HG03060 (cell line): ENCODE measurements at regions not wholly inside any gene's neighbourhood (a gene's known extent, or its start where the extent isn't known, plus 50 kb on each side); places are given as distances from the start of the nearest gene placed in this dataset.

Experiments used
- ATAC-seq: cut with Tn5 transposase; IDR thresholded peaks from one replicate; pipeline ENCODE4 v1.9.1; 2021; ENCODE audit warnings: low read depth, moderate number of reproducible peaks; ENCODE audit not compliant: unreplicated experiment

DNA sequence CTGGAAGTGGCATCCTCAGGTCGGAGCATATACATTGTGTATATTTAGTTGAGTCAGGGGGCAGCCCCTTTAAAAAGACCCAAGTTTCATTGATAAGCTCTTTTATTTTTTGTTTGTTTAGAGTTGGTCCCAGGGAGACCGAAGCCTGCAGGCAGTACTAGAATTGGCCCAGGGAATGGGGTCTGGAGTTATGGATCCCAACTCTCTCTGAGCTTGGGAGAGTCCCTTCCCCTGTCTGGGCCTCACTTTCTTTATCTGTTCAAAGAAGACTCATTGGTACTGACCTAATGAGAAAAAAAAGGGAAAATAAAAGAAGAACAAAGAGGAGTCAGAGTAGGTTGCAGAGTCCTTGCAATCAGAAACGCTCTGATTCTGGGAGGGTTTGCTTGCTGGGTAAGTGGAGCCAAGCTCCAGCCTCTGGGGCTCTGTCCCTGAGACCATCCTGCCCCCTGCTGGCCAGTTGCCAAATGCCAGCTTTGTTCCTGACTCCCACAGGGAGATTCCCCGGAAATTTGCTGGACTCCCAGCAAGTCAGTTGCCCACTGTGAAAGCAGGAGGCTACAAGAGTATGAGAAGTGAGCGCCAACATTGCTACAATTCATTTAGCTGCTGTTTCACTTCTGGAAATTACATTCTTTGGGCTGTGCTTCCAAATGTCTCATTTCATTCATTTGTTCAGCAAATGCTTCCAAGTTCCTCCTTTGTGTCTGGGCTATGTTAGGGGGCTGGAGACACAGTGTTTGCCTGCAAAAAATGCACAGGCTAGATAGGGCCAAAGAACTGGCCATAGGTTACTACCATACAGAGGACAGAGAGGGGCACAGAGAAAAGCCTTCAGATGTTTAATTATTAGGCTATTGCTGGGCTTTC lies 156.2 kb downstream of the MELK start:
- ATAC-seq = no peak

GRCh38 chr9:36729906-36730305 lies 157.2 kb downstream of the MELK start:
- ATAC-seq = no peak

GRCh38 chr9:36730414-36730813 lies 157.7 kb downstream of the MELK start:
- no peak for ATAC-seq

DNA sequence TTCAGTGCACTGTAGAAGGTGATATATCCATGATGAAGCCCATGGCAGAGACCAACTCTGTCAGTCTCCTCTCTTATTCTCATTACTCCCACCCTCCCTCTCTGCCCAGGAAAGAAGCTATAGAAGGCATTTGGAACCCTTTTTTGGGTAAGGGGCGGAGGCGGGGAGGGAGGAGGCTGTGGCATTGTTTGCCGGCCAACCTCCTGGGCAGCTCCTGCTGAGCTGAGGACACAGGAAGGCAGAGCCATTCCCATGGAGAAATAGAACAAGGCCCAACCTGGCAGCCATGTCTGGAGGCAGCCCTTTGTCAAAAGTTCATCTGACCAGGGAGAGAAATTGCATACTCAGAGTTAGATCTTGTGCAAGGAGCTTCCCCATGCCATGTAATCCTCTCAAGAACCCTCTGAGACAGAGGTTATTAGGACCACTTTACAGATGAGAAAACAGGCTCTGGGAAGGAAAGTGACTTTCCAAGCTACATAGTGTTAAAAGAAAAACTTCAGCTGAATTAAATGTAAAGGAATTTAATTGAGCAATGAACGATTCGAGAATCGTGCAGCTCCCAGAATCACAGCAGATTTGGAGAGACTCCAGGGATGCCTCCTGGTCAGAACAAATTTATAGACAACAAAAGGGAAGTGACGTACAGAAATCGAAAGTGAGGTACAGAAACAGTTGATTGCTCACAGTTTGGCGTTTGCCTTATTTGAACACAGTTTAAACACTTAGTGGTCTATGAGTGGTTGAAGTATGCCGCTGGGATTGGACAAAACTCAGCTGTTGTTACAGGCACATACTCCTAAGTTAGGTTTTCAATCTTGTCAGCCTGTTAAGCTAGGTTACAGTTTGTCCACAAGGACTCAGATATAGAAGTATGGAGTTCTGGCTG lies 158.6 kb downstream of the MELK start:
- ATAC-seq = no peak

DNA sequence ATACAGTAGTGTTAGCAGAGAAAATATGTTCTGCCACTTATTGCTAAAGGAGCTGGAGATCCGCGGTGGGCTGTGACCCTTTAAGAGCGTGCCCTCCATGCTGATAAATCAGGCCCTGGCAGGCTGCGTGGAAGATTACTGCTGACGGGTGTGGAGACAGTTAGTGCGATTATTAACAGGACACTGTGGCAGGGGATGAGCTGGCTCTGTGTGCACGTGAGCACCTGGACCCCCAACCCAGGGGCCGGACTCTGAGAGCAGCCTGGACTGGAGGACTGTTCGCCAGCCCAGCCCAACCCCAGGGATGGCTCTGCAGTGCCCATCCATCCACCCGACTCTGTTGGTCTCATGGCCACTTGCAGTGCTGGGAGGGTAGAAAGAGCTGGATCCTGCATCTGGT lies 162.0 kb downstream of the MELK start:
- no peak for ATAC-seq

- ATAC-seq = no peak
Observed at GRCh38 chr9:36736648-36737047, 164.0 kb downstream of the MELK start.

DNA sequence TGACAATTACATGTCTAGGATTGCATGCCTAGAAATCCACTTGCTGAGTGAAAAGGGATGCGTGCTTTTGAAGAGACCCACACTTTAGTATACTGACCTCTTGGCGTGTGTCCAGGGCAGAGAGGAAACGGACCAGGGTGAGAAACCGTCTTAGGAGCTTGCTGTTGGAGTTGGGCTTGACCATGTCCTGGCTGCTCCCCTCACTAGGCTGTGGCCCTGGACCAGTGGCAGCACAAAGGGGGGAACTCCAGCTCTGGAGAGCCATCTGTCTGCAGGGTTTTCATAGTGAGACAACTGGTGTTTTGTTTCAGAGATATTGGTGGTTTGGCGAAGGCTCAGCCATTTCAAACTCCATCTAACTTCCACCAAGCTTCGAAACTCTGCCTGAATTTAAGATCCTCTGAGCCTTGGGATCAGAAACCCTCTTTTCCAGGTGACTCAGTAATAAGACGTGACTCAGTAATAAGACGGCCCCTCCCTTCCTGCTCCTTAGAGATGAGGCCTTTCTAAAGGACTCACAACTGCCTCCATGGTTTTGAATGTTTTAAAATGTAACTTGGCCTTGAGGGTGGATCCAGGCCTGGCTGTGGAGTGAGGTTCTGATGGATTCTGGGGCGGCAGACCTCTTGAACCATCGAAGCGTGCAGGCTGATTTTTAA lies 165.8 kb downstream of the MELK start:
- no peak for ATAC-seq

DNA sequence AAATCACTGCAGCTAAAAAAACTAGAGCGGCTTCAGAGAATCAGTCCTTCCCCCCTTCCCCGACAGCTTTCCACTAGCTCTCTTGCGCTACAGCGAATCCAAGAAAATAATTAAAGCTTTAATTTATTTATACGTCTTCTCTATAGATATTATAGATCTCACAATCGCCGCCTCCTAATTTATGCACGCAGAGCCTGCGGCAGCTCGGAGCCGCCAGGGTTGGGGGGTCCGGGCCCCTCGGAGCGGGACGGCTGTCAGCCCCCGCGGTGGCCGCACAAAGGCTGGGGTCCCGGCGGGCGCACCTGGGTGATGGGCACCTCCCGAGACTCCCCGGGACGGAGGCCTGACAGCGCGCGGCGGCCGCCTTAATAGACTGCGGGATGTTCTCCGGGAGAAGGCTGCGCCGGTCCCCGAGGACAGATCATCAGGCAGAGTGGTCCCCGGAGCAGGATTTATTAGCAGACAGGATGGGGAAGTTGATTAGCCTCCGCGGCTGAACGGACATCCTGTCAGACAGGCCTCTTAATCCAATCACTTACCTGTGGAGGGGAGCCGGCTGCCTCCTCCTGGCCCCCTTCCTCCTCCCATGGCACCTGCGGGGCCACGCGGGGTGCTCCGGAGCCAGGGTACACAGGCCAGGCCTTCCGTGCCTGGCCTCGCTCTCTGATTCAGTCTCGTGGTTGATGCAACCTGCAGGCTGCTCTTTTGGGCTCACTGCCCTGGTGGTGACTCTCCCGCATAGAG lies 166.8 kb downstream of the MELK start:
- ATAC-seq = no peak

DNA sequence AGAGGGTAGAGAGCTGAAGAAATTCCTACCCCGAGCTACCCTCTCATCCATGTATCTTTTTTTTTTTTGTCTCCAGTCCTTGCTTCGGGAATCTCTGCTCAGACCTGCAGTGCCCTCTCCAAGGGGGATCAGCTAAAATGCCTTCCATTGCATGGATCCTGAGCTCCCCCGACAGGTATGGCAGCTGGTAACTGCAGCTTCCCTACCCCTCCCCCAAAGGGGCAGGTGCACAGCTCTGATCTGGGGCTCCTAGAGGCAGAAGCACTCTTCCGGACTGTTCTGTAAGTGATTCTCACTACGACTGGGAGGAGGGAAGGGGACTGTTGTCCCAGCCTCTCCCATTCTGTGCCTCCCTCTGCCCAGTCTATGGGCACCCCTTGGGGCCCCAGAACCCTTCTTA lies 169.6 kb downstream of the MELK start:
- no peak for ATAC-seq

- ATAC-seq = no peak
Observed at GRCh38 chr9:36744678-36745077, 172.0 kb downstream of the MELK start.

DNA sequence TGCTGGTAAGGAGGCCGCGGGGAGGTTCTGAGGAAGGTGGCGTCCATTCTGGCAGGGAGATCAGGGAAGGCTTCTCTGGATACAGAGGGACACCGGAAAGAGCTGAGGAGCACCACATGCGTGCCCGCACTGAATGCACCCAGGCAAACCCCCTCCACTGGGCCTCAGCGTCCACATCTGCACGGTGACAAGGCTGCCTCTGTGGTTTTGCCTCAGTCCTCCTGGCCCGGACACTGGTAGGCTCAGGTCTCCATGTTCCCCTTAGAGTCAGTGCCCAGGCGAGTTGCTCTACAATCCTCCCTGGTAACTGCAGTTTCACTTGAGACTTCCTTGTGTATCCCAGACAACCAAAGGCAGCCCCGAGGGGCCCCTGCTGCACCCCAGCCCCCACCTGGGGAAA lies 173.3 kb downstream of the MELK start:
- no peak for ATAC-seq

- no peak for ATAC-seq
Observed at GRCh38 chr9:36746415-36746814, 173.7 kb downstream of the MELK start.

DNA sequence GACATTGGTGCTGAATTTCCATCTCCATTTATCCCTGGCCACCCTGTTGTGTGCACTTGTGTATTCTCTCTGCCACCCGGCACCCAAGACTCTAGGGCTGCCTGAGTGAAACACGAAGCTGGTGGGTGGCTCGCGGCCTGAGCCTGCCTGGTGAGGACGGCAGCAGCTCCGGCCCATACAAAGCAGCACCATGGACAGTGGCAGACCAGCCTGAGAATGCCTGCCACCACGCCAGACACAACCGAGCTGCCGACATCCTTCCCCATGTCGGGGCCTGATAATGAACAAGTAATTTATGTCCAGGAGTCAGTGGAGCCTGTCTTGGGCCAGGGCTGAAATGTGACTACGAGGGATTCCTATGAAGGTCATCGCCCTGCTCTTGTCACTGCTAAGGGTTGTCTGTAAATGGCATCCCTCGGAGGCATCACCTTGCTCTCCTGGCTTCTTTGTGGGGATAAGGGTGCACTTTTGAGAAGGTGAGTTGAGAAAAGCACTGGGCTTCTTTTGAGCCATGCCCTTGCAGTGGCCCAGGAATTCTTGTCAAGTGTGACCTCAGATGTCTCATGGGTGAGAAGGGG lies 175.7 kb downstream of the MELK start:
- ATAC-seq = no peak

- ATAC-seq = no peak
Observed at GRCh38 chr9:36749461-36749860, 176.8 kb downstream of the MELK start.

DNA sequence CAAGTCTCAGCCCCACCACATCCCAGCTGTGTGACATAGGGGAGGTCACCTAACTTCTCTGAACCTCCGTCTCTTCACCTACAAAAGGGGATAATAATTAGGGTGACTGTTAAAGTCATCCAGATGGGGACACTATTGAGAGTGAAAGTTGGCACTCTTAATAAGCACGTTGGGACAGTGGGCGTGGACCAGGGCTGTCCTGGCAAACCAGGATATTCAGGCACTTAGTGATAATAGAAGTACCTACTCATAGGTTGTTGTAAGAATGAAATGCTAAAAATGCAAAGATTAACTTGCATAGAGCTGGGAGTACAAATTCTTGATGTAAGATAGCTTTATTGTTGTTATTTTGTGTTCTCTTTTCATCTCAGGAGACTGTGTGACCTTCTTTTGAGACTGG lies 177.9 kb downstream of the MELK start:
- no peak for ATAC-seq

DNA sequence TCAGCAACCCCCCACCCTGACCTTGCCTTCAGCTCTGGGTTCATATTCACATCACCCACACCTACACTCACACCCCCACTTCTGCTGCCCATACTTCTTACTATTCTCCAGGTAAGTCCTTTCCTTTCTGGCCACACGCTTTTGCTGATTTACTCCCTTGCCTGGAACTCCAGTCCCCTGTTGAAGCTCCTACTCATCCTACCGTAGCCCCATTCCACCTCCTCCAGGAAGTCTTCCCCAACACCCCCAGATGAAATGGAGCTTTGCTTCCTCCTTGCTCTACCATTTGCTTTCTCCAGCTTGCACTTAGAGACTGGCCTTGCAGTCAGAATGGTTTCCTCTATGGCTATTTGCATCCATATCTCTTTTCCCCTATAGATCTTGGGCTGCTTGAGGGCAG lies 182.3 kb downstream of the MELK start:
- ATAC-seq = no peak

DNA sequence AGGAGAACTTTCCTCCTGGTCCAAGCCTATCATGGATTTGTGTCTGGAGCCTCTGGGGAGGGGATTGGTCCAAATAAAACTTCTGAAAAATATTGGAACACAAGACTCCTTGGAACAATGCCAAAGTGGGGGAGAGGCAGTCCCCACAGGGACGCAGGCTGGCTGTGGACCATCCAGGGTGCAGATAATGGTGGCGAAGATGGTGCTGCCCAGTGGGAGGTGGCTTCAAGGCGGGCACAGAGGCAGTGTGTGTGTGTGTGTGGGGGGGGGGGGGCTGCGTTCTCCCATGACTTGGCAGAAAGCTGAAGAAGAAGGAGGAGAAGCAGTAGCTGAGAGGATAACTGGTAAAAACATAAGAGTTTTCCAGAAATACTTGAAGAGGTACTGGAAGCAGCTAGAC lies 186.4 kb downstream of the MELK start:
- ATAC-seq = no peak

DNA sequence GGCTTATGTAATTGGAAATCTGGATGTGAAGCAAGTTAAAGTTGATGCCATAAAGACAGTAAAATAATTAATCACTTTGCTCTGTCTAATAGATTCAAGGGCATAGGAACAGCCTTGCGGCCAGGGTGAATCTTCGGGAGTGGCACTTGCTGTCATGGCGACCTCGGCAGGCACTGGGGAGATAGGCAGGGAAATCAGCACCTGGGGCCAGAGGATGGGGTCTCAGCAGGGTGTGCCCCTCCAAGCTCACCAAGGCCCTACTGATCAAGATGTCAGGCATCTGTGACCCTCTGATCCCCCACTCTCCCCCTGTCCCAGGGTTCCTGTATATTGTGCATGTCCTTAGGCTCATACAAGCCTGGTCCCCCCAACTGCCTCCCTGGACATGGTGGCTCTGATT lies 187.3 kb downstream of the MELK start:
- no peak for ATAC-seq

- ATAC-seq = no peak
Observed at GRCh38 chr9:36760667-36761420, 188.1 kb downstream of the MELK start.
